SU-DHL-6 (cell line): ENCODE measurements at regions not wholly inside any gene's neighbourhood (a gene's known extent, or its start where the extent isn't known, plus 50 kb on each side); places are given as distances from the start of the nearest gene placed in this dataset.

Experiments
- H2AFZ ChIP-seq: fragments of 200-600 bp; sonication (generic); 2 replicates; pipeline ENCODE4 v1.6.1; 2014; ENCODE audit warnings: low read depth, mild to moderate bottlenecking, moderate library complexity, mixed read lengths, antibody characterized with exemption, low read length; ENCODE audit not compliant: severe bottlenecking
- H3F3A ChIP-seq: fragments of 200-600 bp; shearing (Covaris generic); 2 replicates; pipeline ENCODE4 v1.6.0; 2016; ENCODE audit warnings: antibody characterized with exemption, mild to moderate bottlenecking; ENCODE audit not compliant: insufficient read depth
- H3K27ac ChIP-seq: fragments of 200-600 bp; sonication (generic); 2 replicates; pipeline ENCODE4 v1.5.1; 2016; ENCODE audit warnings: low read depth, mild to moderate bottlenecking, low read length, moderate library complexity, mixed read lengths
- H3K27me3 ChIP-seq: fragments of 200-600 bp; sonication (generic), shearing (Covaris generic); 2 replicates; pipeline ENCODE4 v1.6.0; 2014; ENCODE audit warnings: mild to moderate bottlenecking, low read length
- H3K36me3 ChIP-seq: fragments of 200-600 bp; sonication (generic); 2 replicates; pipeline ENCODE4 v1.6.1; 2014; ENCODE audit warnings: mild to moderate bottlenecking, low read length, mixed read lengths
- H3K4me2 ChIP-seq: fragments of 300-600, 200-600 bp; shearing (Covaris generic), sonication (generic); 2 replicates; pipeline ENCODE4 v1.6.0; 2014; ENCODE audit warnings: low read length, low read depth, mild to moderate bottlenecking; ENCODE audit not compliant: poor library complexity, severe bottlenecking
- H3K4me3 ChIP-seq: fragments of 200-600 bp; sonication (generic); 2 replicates; pipeline ENCODE4 v1.5.1; 2014; ENCODE audit warnings: antibody characterized with exemption, low read length, mild to moderate bottlenecking, mixed read lengths; ENCODE audit not compliant: insufficient read depth, poor library complexity, severe bottlenecking
- H3K79me2 ChIP-seq: fragments of 200-600 bp; sonication (generic); 2 replicates; pipeline ENCODE4 v1.6.1; 2014; ENCODE audit warnings: mild to moderate bottlenecking, low read length, moderate library complexity; ENCODE audit not compliant: insufficient read depth
- H3K9ac ChIP-seq: fragments of 200-600 bp; sonication (generic); 2 replicates; pipeline ENCODE4 v1.7.0; 2014; ENCODE audit warnings: mild to moderate bottlenecking, low read length
- H3K9me2 ChIP-seq: fragments of 200-600 bp; sonication (generic); replicated peaks from 2 replicates; pipeline ENCODE4 v1.6.1; 2014; ENCODE audit warnings: low read length; ENCODE audit not compliant: insufficient read depth
- H3K9me3 ChIP-seq: fragments of 200-600 bp; sonication (generic); 2 replicates; pipeline ENCODE4 v1.6.1; 2014; ENCODE audit warnings: low read length, mixed read lengths; ENCODE audit not compliant: insufficient read depth
- H4K20me1 ChIP-seq: fragments of 200-600 bp; sonication (generic); 2 replicates; pipeline ENCODE4 v1.6.1; 2014; ENCODE audit warnings: low read depth, mild to moderate bottlenecking, antibody characterized with exemption, low read length, moderate library complexity, mixed read lengths
- EZH2phosphoT487 ChIP-seq: fragments of 200-600 bp; sonication (generic), shearing (Covaris generic); conservative IDR thresholded peaks from 2 replicates; pipeline ENCODE4 v1.6.1; 2018; ENCODE audit warnings: mild to moderate bottlenecking, antibody characterized with exemption, low read length, moderate library complexity, mixed read lengths
- TF ChIP-seq, protein P1 (sequence below): fragments of 200-600 bp; sonication (generic); IDR thresholded peaks from one replicate; pipeline ENCODE4 v1.5.1; 2017; ENCODE audit warnings: antibody characterized with exemption, mild to moderate bottlenecking, low read length, moderate library complexity; ENCODE audit not compliant: insufficient read depth, poor library complexity, severe bottlenecking

DNA sequence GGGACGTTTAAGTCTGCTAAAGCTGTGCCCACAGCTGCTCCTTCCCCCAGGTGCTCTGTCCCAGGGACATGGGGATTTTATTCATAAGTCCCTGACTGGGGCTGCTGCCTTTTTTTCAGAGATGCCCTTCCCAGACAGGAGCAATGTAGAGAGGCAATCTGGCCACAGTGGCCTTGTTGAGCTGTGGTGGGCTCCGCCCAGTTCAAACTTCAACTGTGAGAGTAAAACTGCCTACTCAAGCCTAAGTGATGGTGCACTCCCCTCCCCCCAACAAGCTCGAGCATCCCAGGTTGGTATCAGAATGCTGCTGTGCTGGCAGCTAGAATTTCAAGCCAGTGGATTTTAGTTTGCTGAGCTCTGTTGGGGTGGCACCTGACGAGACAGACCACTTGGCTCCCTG is 1371.4 kb downstream of the ADGRL3 start:
- Histone ChIP-seq H2AFZ (no peak overlapping the region), H3K27ac (no peak overlapping the region), H3K4me2 (no peak overlapping the region), H3F3A (no peaks in the 10 kb centered on the region), H3K79me2 (no peaks in the 10 kb centered on the region), H3K9me3 (no peaks in the 10 kb centered on the region), H3K36me3 (no peaks in the 10 kb centered on the region), H3K9ac (no peak overlapping the region), H4K20me1 (no peaks in the 10 kb centered on the region), H3K4me3 (no peak overlapping the region), H3K9me2 (no peaks in the 10 kb centered on the region), H3K27me3 (no peaks in the 10 kb centered on the region)
- no peak for TF ChIP-seq EZH2phosphoT487
- TF ChIP-seq, protein P1, sequence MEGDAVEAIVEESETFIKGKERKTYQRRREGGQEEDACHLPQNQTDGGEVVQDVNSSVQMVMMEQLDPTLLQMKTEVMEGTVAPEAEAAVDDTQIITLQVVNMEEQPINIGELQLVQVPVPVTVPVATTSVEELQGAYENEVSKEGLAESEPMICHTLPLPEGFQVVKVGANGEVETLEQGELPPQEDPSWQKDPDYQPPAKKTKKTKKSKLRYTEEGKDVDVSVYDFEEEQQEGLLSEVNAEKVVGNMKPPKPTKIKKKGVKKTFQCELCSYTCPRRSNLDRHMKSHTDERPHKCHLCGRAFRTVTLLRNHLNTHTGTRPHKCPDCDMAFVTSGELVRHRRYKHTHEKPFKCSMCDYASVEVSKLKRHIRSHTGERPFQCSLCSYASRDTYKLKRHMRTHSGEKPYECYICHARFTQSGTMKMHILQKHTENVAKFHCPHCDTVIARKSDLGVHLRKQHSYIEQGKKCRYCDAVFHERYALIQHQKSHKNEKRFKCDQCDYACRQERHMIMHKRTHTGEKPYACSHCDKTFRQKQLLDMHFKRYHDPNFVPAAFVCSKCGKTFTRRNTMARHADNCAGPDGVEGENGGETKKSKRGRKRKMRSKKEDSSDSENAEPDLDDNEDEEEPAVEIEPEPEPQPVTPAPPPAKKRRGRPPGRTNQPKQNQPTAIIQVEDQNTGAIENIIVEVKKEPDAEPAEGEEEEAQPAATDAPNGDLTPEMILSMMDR: no peak

- H3K9me3 ChIP-seq: no peaks in the 10 kb centered on the region
- no peak overlapping the region for H3K27ac ChIP-seq
- no peak for TF ChIP-seq EZH2phosphoT487
- TF ChIP-seq, protein P1: no peak
- H3K9ac ChIP-seq: no peak overlapping the region
- no peak overlapping the region for H3K4me2 ChIP-seq
- H2AFZ ChIP-seq: no peak overlapping the region
- no peaks in the 10 kb centered on the region for H3K36me3 ChIP-seq
- H3K4me3 ChIP-seq: no peak overlapping the region
- H3K9me2 ChIP-seq: no peaks in the 10 kb centered on the region
- H3F3A ChIP-seq: no peaks in the 10 kb centered on the region
- H4K20me1 ChIP-seq: no peaks in the 10 kb centered on the region
- H3K79me2 ChIP-seq: no peaks in the 10 kb centered on the region
- no peaks in the 10 kb centered on the region for H3K27me3 ChIP-seq
Measured at GRCh38 chr4:62560858-62561257, 1360.7 kb downstream of the ADGRL3 start.

GRCh38 chr4:62550121-62550520 is 1350.0 kb downstream of the ADGRL3 start:
- Histone ChIP-seq H3K27me3 (no peaks in the 10 kb centered on the region), H3K79me2 (no peaks in the 10 kb centered on the region), H3K9ac (no peak overlapping the region), H3K4me3 (no peak overlapping the region), H4K20me1 (no peaks in the 10 kb centered on the region), H3K27ac (no peak overlapping the region), H3K9me3 (no peaks in the 10 kb centered on the region), H3K36me3 (no peaks in the 10 kb centered on the region), H2AFZ (no peak overlapping the region), H3K4me2 (no peak overlapping the region), H3F3A (no peaks in the 10 kb centered on the region), H3K9me2 (no peaks in the 10 kb centered on the region)
- no peak for TF ChIP-seq EZH2phosphoT487
- TF ChIP-seq, protein P1: no peak
